SKM-1 (cell line): ENCODE measurements at regions not wholly inside any gene's neighbourhood (a gene's known extent, or its start where the extent isn't known, plus 50 kb on each side); places are given as distances from the start of the nearest gene placed in this dataset.
"Not testable (repeated sequence)": the region's sequence is repeated elsewhere in the genome, so short reads cannot be mapped to it uniquely, and the experiment has no call there.

Experiments
- DNase-seq: peaks from one replicate; lab custom pipeline; 2025; ENCODE audit not compliant: unreplicated experiment; lab: John Stamatoyannopoulos, UW

DNA sequence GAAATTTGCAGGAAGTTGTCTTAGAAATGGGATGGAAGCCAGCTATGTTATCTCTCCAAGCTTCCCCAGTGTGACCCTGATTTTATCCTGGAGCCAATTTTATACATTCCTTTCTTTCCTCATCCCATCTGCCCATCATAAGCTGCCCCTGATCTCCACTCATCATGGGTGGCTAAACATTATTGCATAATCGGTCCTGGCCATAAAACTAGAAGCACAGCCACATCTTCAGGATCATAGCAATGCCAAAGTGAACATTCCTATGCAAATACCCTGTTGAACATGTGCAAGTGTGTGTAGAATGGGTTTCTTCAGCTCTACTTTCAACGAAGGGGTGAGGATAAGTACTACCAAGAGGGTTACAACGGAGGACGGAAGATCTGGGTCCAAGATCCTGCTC, 50.6 kb upstream of the COG2 start:
- no peak for DNase-seq

DNA sequence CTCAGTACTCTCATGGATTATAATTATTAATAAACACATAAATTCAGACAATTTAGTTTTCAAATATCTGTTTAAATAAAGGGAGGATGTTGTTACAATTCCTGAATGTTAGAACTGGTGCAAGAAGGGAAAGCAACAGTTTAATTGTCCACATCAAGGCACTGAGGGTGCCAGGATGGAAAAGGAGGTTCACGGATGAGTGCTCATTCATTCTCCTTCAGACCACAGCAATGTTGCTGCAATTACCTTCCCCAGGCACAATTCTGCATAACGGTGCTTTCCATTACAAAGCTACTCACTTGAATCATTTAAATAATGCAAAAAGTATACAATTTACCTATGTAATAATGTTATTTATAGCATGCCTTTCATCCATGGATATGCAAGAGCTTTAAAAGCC, 52.3 kb upstream of the COG2 start:
- DNase-seq: no peak

DNA sequence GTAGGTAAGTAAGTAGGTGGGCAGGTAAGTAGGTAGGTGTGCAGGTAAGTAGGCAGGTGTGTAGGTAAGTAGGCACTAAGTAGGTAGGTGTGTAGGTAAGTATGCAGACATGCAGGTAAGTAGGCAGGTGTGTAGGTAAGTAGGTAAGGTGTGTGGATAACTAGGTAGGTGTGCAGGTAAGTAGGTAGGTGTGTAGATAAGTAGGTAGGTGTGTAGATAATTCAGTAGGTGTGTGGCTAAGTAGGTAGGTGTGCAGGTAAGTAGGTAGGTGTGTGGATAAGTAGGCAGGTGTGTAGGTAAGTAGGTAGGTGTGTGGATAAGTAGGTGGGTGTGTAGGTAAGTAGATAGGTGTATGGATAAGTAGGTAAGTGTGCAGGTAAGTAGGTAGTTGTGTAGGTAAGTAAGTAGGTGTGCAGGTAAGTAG, 53.9 kb upstream of the COG2 start:
- no peak for DNase-seq

DNA sequence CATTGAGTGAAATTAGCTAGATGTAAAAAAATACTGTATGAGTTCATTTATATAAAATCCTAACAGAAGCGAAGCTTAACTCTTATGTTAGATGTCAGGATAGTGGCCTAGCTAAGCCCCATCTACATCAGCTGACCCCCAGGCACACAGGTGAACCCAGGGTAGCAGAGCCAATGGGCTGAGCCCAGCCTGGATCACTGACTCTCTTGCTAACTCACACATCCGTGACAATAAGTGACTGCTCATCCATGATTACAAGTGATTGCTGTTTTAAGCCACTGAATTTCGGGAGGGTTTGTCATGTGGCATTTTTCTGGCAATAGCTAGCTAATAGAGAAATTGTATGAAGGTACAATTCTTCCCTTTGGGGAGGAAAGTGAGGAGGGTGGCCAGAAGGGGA, 55.2 kb upstream of the COG2 start:
- no peak for DNase-seq

DNA sequence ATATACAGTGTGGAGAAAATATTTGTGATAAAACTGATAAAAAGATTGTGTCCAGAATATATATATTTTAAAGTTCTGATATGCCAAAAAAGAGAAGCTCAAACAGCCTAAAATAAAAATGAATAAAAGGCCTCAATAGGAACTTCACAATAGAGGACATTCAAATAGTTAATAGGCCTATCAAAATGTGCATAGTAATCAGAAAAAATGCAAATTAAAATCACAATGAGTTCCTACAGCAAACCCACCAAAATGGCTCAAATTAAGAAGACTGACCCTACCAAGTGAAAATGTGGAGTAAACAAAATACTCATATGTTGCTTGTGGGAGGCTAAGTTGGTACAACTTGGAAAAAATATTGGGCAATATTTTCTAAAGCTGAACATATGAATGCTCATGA, 57.6 kb upstream of the COG2 start:
- no peak for DNase-seq

DNA sequence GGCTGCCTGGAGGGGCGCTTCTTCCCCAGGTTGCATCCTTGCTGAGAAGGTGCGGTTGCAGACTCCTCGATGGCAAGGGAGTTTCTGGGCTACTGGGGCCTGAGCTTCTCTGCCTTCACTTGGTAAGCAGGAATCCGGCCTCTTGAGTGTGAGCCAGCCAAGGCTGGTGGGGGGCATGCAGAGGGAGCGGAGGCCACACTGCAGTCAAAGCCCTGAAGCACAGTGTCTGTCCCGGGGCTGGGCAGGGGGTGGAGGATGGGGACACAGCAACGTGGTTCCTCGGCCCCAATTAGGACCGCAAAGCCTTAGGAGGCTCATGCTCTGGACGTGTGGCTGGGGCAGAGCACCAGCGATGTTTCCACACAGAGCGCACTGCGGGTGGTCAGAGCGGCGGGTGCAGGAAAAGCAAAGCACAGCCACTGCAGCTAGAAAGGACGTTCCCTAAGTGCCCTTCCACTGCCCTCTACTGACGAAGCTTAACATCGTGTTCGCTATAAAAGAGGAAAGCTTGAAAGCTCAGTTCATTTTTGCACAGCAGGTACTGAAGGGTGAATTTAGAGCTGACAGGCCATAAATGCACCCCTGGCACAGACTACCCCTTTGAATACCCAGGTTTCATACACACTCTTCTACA, 60.7 kb upstream of the COG2 start:
- DNase-seq: peak; percentile 27

DNA sequence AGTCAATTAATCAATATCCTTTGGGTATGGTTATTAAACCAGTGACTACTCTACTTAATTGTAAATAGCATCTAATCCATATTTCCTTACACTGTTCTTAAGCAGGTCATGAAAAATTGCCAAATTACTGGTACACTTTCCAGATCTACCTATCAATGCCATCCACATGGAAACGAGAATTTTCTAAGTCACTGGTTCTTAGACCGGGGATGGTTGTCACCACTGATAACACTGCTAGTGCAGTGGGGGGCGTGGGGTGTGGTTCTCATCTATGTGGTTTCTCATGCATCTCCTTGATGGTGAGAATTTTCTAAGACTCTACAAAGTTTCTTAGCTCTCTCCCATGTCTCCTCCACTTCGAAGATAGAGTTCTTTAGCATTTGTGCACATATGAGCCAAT, 63.7 kb upstream of the COG2 start:
- DNase-seq: no peak

DNA sequence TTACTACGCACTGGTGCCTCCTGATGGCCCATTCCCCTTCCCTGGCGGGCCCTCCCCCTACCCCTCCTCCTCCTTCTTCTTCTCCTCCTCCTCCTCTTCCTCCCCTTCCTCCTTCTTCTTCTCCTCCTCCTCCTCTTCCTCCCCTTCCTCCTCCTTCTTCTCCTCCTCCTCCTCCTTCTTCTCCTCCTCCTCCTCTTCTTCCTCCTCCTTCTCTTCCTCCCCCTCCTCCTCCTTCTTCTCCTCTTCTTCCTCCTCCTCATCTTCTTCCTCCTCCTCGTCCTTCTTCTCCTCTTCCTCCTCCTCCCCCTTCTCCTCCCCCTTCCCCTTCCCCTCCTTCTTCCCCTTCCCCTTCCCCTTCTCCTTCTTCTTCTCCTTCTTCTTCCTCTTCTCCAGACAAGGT, 64.7 kb upstream of the COG2 start:
- no peak for DNase-seq

DNA sequence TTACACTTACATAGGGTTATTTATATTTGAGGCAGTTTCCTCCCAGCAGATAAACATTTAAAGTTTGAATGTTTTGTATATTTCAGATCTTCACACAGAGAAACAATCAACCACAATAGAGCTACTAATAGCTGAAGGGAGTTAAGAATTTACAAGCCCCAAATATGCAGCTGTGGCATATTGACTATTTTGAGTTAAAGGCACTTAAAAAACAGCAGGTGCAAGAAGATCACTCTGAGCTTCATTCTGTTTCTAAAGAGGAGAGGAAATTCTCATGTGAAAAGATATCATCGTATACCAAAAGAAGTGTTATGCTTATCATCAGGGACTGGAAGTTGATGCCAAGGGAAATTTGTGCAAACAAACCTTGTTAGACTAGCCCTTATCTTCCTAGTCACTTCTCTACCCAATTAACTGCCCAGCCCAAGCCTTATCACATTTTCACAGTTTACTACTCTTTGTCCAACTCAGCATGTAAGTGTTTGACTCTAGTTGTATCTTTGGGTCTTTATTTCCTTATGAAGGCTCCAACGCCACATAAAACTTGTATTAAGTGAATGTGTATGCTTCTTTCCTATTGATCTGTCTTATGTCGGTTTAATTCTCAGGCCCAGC, 66.3 kb upstream of the COG2 start:
- no peak for DNase-seq

DNA sequence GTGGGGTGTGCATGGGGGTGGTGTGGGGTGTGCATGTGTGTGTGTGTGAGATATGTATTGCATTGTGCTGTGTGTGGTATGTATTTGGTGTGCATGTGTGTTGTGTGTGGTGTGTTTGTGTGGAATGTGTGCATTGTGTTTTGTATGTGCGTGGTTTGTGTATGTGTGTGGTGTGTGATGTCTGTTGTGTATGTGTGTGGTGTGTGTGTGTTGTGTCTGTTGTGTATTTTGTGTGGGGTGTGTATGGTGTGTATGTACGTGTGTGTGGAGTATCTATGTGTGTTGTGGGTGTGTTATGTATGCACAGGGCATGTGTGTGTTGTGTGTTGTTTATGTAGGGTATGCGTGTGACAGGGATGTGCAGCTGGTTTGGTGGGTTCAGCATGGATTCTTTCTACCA, 67.8 kb upstream of the COG2 start:
- no peak for DNase-seq

DNA sequence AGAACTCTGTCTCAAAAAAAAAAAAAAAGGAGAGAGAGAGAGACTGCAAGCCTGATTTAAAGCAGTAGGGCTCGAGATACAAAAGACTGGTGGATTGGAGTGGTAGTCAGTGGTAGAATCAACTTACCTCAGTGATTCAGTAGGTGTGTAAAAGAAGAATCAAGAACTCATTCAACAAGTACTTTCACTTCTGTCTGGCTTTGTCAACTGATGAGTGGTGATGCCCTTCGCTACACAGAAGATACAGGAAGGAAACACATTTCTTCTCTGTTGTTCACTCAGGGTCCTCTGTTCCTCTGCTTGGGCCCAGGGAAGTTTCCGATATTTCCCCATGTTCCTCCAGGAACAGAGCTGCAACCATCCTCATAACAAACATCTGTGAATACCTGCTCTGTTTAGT, 68.6 kb upstream of the COG2 start:
- DNase-seq: no peak

DNA sequence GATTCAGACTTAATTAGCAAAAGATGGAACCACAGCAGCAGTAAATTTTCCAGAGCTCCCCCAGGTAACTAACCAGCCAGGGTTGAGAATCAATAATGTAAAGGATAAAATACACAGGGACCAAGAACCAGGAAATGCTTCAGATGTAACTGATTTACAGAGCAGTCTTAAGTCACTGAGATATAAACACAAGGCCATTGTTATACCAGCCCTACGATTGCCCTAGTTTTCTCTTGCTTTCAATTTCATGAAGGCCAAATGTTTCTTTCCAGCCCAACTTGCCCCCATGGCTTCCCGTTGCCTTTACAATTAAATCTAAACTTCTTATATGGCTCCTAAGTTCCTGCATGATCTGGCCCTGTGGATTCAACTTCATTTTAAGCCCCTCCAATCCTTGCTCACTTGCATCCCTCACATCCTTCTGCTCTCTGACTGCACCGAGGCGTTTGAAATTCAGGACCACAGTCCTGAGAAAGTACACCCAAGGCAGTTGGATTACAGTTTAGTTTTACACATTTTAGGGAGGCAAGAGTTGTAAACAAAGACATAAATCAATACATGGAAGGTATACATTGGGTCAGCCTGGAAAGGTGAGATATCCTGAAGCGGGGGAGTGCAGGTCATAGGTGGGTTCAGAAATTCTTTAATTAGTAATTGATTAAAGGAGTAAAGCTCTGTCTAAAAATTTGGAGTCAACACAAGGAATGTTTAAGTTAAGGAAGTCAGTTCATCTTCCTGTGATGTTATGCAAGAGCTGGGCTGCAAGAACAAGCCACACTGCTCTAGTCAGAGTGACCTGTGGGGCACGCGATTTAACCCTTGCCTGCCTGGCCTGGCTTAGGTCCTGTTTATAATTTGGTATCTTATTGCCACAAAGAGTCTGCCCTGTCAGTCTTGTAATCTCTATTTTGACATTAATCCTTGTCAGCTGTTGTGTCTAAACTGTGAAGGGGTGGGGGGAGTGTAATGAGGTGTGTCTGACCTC, 69.9 kb upstream of the COG2 start:
- peak; percentile 78 for DNase-seq

DNA sequence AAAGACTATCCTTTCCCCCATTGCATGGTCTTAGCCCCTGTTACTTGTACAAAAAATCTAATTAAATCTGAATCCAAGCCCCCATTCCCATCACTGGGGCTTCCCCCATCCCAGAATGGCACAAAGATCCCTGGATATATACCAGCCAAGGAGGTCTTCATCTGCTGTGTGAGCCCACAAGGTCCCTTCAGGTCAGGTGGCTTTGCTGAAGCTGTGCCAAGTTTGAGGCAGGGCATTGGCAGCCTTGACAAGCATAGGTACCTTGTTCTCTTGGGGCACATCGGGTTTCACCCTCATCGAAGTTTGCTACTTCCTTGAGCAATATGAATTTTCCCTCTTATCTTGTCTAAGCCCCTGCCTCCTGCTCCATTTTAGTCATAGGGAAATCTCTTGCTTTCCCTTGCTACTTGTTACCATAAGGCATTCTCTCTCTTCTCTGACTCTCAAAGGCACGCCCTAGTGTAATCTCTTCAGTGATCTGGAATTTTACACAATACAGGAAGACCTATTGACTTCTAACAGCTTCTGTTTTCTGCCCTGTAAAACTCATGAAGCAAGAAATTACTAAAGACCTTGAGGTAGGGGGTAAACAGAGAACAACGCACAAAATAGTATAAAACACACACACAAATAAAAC, 71.4 kb upstream of the COG2 start:
- peak; percentile 87 for DNase-seq

DNA sequence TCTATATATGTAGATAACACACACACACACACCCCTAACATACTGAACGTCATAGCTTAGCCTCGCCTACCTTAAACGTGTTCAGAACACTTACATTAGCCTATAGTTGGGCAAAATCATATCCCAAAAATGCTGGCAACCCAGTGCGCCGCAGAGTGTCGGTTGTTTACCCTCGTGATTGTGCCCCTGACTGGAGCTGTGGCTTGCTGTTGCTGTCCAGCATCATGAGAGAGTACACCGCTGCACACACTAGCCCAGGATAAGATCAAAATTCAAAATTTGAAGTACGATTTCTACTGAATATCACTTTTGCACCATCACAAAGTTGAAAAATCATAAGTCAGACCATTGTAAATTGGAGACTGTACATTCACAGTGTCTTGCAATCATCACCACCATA, 73.1 kb upstream of the COG2 start:
- no peak for DNase-seq

DNA sequence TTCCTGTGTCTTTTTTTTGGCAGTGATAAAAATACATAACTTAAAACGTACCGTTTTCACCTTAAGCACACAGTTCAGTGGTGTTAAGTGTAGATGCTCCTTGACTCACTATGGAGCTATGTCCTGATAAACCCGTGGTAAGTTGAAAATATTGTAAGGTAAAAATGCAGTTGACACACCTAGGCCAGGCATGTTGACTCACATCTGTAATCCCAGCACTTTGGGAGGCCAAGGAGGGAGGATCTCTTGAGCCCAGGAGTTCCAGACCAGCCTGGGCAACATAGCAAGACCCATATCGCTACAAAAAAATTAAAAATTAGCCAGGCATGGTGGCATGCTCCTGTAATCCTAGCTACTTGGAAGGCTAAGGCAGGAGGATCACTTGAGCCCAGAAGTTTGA, 73.6 kb upstream of the COG2 start:
- no peak for DNase-seq

DNA sequence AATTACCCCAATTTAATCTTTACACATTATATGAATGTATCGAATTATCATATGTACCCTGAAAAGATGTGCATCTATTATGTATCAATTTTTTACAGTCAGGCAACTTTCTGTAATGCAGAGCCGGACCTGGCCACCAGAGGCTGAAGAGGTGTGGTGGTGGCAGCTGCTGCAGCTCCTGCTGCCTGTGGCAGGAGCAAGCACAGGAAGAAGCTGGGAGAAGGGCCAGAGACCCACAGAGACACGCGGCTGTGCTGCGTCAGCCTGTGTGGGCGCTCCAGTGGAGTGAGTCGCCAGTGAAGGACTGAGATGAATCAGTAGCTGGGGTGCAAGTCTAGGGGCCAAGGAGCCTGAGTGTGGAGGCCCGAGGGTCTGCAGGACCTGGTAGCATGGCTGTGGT, 74.3 kb upstream of the COG2 start:
- no peak for DNase-seq

DNA sequence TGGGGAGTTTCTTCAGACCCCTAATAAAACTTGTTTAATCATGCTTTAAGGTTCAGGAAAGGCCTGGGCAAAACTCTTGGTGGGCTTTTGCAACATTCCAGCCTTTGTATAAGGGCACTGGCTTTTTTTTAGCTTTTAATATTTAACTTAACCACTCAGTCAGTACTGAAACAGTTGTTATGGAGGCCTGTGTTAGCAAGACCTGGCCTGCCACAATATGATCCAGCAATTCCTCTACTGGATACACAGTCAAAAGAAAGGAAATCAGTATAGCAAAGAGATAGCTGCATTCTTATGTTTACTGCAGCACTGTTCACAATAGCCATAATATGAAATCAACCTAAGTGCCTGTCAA, 75.1 kb upstream of the COG2 start:
- no peak for DNase-seq

DNA sequence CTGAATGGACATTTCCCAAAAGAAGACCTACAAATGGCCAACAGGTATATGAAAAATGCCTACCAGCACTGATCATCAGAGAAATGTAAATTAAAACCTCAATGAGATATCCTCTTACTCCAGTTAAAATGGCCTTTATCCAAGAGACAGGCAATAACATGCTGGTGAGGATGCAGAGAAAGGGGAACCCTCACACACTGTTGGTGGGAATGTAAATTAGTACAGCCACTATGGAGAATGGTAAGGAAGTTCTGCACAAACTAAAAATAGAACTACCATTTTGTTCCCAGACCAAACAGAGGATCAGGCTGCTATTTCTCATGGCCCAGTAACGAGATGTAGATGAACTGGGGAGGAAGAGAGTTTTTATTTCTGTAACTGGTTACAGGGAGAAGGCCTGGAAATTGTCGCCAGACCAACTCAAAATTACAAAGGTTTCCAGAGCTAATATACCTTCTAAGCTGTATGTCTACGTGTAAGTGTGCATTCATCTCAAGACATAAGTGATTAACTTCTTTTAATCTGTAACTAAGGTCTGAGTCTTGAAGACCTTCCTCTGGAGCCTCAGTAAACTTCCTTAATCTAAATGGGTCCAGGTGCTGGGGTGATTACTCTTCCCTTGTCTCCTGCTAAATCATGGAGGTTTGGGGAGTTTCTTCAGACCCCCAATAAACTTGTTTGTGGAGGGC, 75.6 kb upstream of the COG2 start:
- not testable (repeated sequence) for DNase-seq

DNA sequence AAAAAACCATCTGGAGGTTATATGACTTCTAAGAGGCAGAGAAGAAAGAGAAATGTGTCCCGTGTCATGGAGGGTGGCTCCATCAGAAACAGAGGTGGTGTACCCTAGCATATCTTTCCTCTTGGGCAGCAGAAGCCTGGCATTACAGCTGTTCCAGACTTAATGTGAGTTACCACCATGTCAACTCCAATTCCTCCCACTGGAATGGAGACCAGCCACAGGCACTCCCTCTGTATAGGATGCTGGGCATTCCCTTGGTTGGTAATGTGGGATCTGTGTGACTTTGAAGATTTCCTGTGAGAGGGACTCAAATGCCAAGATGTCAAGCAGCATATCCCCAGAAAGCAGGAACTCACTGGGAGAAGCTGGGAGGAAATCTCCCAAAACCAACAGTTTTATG, 77.1 kb upstream of the COG2 start:
- DNase-seq: no peak

DNA sequence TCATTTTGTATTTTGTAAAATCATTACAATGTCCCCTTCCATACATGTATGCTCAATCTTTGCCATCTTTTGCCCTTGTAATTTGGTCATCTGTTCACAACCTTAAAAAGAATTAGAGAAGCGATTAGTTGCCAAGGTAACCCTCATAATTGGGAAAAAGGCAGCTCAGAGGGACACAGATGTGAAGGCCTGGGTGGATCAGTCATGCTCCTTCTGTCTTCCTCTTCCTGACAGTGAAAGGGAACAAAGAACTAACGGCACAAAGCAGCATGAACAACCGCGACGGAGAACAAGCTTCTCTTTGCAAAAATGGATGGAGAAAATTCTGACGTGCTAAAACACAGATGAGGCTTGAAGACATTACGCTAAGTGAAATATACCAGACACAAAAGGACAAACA, 78.7 kb upstream of the COG2 start:
- DNase-seq: no peak

DNA sequence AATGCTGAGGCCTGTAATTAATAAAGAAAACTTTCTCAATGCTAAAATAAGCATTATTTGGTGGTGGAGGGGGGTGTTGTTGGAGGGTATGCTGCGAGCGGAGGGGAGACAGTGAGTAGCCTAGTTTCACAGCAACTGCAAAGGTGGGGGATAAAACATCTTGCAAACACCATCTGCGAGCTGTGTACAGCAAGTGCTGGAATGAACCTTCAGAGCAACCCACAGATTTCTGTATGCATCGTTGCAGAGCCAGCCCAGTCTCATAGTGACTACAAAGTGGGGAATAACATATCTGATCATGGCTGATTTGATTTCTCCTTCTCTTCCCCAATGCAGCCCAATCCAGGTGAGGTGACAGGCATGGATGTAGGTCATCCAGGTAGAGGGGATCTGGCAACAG, 80.7 kb upstream of the COG2 start:
- no peak for DNase-seq
